Breast epithelium (tissue), 3 donors: ENCODE measurements at regions not wholly inside any gene's neighbourhood (a gene's known extent, or its start where the extent isn't known, plus 50 kb on each side); places are given as distances from the start of the nearest gene placed in this dataset.

ENCODE experiments used
- CTCF ChIP-seq, 3 donors: fragments of 450-650 bp; IDR thresholded peaks; one replicate each; pipeline ENCODE4 v1.5.1; 2016 to 2017; ENCODE audit warnings: antibody characterized with exemption in 3 of 3, mild to moderate bottlenecking in 3 of 3, moderate library complexity in 3 of 3
- POLR2A ChIP-seq: fragments of 450-650 bp; IDR thresholded peaks from one replicate; pipeline ENCODE4 v1.6.1; 2016; ENCODE audit warnings: antibody characterized with exemption, mild to moderate bottlenecking, moderate library complexity

DNA sequence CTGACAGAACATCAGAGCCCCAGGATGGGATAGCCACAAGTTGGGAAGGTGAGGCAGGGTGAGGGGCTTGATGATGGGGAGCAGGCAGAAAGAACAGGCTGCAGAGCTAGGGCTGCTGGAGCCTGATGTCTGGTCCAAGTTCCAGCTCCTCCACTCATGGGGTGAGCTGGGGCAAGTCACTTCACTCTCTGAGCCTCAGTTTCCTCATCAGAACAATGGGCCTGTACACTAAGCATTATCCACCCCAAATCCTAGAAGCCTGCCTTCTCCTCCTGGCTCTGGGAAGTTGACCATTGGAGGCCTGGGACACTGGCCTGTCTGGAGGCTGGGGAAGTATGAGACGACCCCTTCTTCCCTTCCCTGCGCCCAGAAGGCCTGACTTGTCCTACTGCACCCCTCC lies 51.8 kb upstream of the PSD2 start:
- TF ChIP-seq POLR2A = no peak
- no peak for TF ChIP-seq CTCF (IDR thresholded peaks at IDR 0.05)
